ENCODE measurements at regions not wholly inside any gene's neighbourhood (a gene's known extent, or its start where the extent isn't known, plus 50 kb on each side); places are given as distances from the start of the nearest gene placed in this dataset.

DNA sequence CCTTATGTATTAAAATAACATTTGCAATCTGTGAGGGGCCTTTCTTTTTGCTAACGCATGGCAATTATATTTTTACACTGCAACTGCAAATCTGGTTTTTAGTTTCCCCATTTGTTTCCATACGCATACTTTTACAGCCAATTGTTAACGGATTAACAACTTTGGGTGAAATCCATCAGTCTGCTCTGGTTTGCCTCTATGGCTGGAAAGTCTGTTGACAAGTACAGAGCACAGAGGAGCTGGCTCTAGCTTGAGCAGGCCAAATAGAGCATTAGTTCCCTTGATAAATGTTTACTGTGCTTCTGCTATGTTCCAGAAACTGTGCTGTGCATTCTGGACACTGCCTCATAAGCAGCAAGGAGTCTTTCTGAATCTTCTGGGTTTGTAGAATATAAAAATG lies 400.4 kb upstream of the KIF2A start:
- DNase-seq (ENCODE audit: low spot score), result no peak

DNA sequence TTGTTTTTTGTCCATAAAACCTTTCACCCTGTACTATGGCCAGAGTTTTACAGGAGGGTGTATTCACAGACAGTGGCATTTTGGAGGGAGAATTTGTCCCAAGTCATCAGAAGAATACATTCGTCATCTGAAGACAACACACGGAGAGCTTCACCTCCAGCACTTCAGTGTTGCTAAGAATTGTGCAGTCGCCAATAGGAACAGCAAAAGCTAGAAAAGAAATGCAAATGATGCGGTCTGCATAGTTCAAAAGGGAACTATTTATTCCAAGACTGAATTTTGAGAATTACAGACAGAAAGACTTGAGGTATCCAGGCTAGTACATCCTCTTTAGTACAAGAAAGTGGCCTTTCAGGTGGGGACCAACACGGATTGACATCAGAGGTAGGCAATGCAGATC lies 399.2 kb upstream of the KIF2A start:
- DNase-seq (ENCODE audit: low spot score), result no peak

DNA sequence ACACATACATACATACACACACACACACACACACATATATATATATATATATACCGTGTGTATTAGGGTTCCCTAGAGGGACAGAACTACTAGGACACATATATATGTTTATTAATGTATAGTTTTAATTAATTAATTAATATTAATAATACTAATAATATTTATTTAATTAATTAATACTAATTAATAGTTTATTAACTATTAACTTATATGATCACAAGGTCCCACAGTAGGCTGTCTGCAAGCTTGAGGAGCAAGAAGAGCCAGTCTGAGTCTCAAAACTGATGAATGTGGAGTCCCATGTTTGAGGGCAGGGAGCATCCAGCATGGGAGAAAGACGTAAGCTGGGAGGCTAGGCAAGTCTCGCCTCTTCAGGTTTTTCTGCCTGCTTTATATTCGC lies 398.0 kb upstream of the KIF2A start:
- no peak for DNase-seq (ENCODE audit: low spot score)

DNA sequence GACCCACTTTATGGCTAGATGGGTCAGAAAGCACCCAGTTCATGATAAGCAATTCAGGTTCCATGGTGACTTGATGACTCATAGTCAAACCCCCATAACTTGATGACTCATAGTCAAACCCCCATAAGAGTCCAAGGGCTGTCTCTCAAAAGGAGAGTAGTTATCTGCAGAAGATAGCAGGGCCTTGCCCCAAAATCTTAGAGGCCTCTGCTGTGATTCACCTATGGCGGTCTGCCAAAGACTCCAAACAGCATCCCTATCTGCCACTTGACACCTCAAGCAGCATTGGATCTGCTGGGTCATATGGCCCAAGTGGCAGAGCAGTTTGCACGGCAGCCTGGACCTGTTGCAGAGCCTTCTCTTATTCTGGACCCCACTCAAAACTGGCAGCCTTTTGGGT lies 395.2 kb upstream of the KIF2A start:
- DNase-seq (ENCODE audit: low spot score), result no peak

DNA sequence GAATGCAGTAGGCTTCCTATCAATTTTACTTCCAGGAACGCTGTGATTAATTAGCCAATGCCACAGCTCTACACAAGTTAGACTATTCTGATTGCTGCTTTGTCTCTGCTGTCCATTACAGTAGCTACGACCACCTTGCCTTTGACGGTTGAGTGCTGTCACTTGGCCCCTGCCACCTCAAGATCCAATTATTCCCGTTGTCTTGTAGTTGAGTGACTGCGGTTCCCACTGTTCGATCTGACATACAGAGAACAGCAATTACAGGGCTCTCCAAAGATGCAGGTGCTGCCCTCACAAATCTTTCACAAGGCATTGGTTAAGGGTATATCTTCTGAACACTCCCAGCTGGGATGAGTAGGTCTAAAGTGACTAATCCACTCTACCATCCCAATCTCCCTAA lies 393.4 kb upstream of the KIF2A start:
- DNase-seq (ENCODE audit: low spot score), result no peak

DNA sequence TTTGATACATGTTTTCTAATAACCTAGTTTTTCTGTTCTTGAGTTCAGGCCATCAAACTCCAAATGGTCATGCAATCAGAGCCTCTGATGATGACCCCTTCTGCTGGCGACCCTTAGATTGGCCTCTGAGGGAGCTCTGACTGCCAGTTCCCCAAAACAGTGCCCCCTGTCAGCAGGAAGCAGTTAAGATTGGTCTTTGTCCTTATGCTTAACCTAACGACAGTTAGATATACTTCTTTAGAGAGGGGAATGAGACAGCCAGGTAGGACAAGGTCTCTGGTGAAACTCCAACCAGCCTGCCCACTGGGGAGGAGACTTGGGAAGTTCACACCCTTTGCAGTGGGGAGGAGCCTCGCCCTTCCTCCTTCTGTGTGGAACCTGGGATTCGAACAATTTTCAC lies 390.4 kb upstream of the KIF2A start:
- no peak for DNase-seq (ENCODE audit: low spot score)

DNA sequence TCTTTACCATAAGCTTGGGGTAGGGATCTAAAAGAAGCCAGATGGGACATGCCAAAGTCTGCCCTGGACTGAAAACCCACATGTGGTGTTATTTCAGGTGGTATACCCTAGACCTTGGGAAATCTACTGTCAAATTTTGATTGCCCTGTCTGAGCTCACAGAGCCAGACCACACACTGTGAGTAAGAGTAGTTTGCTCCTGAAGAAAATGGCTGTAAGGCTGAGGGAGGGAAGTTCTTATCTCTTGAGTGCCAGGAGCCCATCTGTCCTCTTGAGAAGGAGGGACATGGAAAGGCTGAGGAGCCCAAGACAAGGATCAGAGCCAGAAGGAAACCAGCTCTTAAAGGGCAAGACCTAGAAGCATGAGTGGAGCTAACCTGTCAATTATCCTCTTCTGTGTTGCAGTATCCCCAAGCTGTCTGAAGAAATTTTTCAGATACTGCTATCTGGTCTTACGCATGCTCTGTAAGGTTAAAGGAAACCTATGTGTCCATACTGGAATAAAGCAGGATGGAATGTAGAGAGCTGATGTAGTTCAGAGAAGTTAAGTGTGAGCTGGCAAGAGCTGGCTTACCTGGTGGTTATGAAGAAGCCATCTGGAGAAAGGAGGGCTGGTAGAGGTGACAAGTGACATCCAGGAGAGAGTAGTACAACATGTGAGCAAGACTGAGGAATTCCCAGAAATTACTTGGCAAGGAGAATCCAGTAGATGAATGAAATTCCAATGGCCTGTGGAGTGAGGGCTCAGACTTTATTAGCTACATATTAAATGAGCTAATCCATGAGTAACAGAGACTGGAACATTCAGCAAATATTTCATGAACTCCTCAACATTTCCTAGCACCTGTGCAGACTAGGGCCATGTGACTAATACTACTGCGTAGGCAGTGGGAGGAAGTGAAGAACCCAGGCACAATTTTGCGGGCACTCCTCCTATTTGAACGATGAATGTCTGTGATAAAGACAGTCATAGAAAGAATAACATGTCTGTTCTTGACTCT lies 389.1 kb upstream of the KIF2A start:
- no peak for DNase-seq (ENCODE audit: low spot score)

DNA sequence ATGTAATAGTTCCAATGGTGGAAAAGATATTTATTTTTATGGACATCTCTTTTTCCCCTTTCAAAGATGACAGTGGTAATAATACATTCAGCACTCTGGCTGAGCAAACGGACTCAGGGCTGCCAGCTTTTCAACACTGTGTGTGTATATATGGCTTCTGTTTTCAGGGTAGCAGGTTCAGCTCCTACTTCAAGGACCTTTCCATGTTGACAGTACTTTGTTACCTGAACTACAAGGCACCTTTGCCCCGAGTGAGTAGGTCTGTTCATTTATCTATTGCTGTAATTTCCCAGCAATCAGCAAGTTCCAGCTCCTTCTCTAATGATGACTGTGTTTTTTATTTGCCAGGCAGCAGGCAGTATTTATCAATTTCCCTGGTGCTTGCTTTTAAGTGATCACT lies 387.4 kb upstream of the KIF2A start:
- no peak for DNase-seq (ENCODE audit: low spot score)

DNA sequence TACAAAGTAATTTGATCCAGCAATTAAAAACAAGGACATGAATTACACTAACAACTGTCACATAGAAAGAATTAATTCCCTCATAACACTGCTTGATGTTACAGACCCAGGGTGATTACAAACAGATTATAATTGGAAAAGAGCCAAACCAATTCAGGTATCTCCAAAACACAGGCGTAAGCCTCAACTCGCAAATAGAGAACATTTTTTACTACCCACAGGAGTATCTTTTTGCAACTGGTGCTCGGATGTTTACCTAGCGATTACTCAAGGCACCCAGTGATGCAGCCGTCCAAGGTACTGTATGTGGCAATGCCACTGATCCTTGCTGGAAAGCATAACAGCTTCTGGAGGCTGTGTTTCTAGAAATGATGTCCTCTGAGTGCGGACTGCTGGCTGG lies 386.1 kb upstream of the KIF2A start:
- DNase-seq (ENCODE audit: low spot score), result no peak

DNA sequence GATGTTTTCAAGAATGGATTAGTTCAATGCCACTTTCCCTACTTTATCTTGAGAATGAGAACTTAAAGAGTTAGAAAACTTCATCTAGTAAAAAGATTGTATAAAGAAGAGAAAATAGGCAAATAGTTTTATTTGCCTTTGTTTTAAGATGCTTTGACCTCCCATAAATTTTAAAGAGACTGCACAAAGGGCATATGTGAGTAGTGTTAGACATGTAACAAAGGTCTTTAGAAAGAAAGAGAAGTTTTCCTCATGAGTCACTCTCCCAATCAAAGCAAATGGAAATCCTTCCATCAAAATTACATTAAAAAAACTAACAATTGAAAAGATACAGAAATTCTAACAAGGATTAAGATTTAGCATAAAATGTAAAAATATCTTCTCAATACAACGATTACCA lies 381.8 kb upstream of the KIF2A start:
- DNase-seq (ENCODE audit: low spot score), result no peak

DNA sequence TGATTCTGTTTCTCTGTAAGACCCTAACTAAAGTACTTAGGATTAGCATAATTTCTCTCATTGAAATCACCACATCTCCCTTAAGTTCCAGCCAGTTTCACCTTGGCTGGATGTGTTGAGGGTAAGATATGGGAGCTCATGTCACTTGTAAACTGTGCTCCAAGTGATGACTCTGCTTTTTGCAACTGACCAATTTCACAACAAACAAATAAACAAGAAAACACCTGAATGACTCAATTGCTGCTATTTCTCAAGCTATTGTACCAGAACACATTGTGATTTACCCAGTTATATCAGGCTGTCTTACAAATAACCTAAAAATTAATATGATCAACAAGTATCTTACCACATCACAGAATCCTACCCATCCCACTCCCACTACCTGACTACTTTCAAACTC lies 379.1 kb upstream of the KIF2A start:
- DNase-seq (ENCODE audit: low spot score), result no peak

DNA sequence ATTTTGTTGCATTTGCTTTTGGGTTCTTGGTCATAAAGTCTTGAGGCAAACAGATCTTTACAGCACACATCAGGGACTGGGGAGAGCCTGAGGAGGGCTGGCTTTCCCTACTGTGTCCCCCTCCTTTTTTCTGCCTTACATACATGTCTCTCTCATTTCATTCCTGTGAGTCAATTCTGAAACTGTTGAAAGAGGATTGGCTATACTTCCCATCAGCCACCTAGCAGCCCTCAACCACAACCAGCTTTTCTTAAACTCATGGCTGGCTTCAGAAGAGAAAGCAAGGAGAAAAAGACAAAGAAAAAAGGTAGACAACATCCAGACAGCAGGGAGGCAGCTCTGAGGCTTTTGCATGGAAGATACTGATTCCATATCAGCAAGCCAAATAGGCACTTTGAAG lies 374.8 kb upstream of the KIF2A start:
- DNase-seq (ENCODE audit: low spot score), result no peak

DNA sequence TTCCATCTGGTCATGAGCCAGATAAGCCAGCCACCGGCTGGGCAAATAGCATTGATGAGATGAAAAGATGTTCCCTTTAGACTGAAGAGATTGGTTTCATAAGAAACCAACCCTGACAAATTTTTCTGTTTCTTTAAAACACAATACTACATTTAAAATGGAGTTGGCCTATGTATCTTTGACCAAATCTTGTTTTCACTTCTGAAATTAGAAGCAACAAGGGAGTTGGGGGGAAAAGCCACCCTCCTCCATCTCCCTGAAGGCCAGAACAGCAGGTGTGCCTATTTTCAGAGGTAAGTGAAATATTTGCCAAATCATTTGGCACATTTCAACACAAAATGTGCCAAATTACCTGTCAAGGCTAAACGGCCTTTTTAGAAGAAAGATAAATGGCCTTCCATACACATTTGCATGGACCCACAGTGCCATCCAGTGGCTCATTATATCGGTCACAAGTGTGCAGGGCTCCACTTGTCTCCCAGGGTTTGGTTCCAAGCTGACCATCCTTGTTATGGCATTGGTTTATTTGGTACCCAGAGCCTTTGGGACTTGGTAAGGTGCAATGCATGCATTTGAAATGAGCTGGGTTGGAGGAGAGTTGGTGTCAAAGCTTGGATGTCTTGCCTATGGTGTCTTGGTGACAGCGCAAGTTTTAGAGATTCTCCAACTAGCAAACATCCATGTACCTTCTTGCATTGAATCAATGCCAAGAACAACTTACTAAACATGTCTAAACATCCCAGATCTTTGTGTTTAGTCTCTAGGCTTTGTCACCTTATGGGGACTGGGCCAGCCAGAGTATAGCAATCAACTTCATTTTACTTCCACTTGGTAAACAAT lies 372.0 kb upstream of the KIF2A start:
- peak; percentile 85 for DNase-seq (ENCODE audit: low spot score)

DNA sequence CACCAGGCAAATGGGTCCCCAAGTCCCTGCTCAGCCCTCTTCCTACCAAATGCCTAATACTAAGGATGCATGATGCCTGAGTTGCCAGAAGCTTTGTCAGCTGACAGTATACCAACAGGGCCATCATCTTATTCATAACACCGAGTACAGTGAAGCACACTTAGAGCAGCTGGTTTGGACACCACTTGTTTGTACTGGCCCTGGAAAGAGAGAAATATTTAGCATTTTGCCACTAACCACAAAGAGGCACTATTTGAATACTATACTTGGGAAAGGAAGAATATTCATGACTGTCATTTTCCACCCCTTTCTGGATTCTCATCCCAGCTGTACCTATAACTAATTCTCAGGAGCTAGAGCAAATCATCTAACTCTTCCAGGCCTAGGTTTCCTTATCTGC lies 364.4 kb upstream of the KIF2A start:
- peak; percentile 44 for DNase-seq (ENCODE audit: low spot score)

DNA sequence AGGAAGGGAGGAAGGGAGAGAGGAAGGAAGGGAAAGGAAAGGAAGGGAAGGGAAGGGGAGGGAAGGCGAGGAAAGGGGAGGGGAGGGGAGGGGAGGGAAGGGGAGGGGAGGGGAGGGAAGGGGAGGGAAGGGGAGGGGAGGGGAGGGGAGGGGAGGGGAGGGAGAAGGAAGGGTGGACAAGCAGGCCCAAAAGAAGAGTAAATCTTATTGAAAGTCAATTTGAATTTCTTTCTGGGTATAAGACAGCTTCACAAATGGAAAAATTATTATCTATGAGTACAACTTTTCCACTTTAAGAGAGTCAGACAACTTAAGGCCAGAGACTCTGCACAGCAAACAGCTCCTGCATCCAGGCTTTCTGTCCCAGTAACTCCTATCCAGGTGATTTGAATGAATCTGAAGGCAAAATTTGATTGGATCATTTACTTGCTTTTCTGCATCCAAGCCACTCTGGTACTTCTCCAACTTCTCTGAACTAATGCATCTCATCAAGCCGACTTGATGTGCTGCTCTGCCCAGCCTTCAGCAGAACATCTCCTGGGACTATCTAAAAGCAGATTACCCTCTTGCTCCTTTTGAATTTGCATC lies 363.4 kb upstream of the KIF2A start:
- DNase-seq (ENCODE audit: low spot score), result no peak

DNA sequence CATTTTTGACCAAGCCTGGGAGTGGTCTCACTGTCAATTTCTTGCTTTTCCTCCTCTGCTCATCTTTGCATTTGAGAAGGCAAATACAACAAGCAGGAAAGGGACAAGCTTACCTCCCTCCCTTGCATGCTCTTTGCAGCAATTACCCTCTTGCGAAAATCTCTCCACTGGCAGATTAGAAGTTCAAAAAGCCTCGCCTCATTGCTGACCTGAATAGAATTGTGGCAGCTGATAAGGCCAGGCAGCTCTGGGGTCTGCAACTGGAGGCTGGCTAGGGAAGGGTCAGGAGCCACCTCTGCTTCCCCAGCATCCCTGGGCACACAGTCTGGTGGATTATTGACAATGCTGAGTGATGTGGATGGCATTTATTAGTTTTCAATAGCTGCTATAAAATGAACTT lies 362.3 kb upstream of the KIF2A start:
- no peak for DNase-seq (ENCODE audit: low spot score)

DNA sequence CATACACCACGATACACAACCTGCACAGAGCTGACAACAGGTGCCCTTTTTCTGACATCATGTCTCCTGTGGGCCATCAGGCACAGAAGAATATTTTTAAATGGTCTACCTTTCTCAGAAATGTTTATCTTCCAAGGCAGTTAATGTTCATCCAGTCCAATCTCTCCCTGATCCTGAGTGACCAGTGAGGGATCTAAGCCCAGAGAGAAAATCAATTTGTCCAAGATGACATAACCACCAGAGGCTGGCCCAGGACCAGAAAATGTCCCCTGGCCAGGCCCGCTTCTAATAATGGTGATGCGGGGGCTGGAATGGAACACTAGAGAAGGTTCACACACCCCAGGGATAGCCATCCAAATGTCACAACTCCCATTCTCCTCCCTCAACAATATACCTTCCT lies 357.9 kb upstream of the KIF2A start:
- DNase-seq (ENCODE audit: low spot score), result no peak

DNA sequence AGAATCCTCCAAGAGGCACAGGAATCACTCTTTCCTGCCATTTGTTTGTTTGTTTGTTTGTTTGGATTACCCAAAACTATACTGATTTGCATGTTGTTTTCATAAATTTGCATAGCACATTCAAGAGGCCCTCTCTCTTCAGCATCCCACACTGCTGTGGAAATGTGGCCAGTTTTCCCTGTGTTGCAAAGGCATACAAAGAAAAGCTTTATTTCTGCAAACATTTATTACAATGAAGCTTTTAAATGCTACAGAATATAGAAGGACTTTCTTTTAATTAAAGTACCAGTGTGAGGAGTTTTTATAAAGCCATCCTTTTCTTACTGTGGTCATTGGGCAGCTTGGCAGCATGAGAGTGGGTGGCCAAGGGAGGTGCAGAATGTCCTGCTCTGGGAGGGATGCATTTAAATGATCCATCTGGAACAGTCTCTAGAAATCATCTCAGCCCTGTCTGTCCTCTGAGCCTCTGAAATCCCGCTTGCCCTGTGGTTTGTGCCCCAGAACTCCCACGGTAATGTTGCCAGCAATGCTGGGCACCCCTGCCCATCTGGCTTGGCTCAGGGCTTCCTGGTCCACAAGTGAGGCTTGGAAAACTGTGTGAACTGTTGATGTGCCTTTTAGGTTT lies 356.8 kb upstream of the KIF2A start:
- DNase-seq (ENCODE audit: low spot score), result peak; percentile 86

DNA sequence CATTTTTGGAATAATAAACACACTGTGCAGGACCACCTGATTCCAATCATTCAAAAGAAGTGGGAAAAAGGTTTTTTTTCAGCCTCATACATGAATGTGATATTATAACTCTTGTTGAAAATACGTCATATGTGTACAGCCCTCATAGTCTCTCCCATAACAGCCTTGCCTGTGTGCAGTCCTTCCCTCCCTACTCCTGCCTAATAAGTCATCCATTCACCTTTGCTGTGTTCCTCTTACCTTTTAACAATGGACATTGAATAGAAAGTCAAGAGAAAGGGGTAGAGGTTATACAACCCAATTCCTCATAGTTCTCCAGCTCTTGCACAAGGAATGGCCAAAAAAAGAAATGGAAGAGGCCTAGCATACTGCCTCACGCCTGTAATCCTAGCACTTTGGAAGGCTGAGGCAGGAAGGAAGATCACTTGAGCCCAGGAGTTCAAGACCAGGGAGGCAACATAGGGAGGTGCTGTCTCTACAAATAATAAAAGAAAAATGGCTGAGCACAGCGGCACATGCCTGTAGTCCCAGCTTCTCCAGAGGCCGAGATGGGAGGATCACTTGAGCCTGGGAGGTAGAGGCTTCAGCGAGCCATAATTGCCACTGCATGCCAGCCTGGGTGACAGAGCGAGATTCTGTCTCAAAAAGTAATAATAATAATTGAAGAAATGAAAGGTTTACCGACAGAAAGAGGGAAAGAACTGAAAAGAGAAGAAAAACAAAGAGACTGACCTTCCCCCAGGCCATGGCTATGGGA lies 356.1 kb upstream of the KIF2A start:
- no peak for DNase-seq (ENCODE audit: low spot score)

DNA sequence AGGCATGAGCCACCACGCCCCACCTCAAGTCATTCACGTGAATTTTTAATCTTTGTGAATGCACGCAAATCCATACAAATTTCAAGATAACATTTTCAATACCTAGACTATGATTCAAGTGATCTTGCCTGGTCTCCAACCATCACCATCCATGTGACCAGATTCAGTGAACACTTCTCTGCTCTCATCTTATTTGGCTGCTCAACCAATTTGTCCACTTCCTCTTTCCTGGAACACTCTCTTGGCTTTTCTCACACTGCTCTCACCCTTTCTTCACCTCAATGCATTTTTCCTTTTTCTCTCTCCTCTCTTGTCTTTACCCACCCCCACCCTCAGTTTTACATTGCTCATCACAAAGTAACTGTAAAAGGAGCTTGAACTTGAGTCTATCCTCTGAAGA lies 354.7 kb upstream of the KIF2A start:
- no peak for DNase-seq (ENCODE audit: low spot score)

DNA sequence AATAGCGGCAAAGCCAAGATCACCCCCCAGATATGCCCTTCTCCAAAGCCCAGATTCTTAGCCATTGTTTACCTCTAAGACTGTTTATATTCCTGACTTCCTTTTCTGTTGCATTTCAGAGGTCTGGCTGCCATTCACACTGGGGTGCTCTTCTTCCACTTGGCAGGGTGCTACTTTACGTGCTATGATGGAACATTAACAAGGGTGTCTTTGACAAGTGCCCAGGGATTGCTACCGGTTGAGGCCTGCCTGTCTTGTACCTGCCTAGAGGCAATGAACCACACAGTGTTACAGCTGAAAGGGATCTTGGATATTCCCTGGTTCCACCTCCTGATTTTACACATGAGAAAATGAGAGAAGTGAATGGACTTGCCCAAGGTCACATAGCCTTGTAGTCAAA lies 352.1 kb upstream of the KIF2A start:
- no peak for DNase-seq (ENCODE audit: low spot score)

DNA sequence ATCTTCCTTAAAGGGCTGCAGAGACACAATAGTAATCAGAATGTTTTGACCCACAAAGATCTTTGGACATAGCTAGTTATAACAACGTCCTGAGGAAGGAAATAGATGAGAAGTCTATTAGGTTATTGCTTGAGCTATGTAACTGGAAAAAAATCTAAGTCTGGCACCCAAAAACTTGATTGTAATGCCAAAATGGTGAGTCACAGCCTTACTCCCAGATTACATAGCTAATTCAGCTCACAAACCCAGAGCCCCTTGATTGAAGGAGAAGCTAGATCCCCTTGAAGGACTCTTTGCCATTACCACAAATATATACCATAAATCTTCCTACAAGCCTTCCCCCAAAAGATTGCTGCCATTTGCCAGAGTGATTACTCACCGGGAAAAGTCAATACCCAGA lies 341.8 kb upstream of the KIF2A start:
- DNase-seq (ENCODE audit: low spot score), result no peak

Measured in pons (tissue), 1 donor.